ENCODE measurements at regions not wholly inside any gene's neighbourhood (a gene's known extent, or its start where the extent isn't known, plus 50 kb on each side); places are given as distances from the start of the nearest gene placed in this dataset.

DNA sequence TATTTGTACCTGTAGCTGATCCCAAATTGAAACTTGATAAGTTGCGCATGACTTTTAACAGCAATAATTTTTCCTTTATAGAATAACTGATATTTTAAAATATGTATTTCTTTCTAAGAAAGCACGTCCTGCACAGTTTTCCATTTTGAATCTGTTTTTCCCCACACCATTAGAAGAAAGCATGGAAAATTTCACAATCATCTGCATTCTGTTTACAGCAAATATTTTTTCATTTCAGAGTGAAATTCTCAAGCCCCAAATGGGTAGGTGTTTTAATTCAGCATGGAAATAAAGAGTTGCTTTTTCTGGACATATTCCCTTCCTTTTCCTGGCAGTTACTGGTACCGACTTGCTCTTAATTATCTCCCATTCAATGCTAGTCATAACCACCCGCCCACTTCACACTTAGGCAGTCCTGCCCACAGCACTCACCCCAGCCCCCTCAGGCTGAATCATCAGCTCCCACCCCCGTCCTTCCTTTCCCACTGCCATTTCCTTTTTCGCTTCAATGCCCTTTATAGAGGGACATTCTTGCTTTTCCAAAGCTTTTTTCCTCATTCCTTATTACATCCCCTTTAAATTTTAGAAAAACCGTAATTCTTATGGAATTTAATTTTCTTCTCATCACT is 89.2 kb upstream of the GLS start:
- TF ChIP-seq, protein P1, sequence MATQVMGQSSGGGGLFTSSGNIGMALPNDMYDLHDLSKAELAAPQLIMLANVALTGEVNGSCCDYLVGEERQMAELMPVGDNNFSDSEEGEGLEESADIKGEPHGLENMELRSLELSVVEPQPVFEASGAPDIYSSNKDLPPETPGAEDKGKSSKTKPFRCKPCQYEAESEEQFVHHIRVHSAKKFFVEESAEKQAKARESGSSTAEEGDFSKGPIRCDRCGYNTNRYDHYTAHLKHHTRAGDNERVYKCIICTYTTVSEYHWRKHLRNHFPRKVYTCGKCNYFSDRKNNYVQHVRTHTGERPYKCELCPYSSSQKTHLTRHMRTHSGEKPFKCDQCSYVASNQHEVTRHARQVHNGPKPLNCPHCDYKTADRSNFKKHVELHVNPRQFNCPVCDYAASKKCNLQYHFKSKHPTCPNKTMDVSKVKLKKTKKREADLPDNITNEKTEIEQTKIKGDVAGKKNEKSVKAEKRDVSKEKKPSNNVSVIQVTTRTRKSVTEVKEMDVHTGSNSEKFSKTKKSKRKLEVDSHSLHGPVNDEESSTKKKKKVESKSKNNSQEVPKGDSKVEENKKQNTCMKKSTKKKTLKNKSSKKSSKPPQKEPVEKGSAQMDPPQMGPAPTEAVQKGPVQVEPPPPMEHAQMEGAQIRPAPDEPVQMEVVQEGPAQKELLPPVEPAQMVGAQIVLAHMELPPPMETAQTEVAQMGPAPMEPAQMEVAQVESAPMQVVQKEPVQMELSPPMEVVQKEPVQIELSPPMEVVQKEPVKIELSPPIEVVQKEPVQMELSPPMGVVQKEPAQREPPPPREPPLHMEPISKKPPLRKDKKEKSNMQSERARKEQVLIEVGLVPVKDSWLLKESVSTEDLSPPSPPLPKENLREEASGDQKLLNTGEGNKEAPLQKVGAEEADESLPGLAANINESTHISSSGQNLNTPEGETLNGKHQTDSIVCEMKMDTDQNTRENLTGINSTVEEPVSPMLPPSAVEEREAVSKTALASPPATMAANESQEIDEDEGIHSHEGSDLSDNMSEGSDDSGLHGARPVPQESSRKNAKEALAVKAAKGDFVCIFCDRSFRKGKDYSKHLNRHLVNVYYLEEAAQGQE (IDR thresholded peaks at IDR 0.05; ENCODE audit: insufficient read depth in 1 of 2, low read depth in 2 of 2, low read length in 2 of 2): no peak
- TF ChIP-seq SIN3A (IDR thresholded peaks at IDR 0.05; ENCODE audit: borderline replicate concordance, insufficient read depth, low read length): no peak
- TF ChIP-seq FOXP2 (optimal IDR thresholded peaks at IDR 0.05; ENCODE audit: borderline replicate concordance, extremely low read depth, extremely low read length, insufficient read depth): peak; percentile 48
- no peak for TF ChIP-seq POLR2AphosphoS5 (IDR thresholded peaks at IDR 0.05; ENCODE audit: low read depth, low read length)

DNA sequence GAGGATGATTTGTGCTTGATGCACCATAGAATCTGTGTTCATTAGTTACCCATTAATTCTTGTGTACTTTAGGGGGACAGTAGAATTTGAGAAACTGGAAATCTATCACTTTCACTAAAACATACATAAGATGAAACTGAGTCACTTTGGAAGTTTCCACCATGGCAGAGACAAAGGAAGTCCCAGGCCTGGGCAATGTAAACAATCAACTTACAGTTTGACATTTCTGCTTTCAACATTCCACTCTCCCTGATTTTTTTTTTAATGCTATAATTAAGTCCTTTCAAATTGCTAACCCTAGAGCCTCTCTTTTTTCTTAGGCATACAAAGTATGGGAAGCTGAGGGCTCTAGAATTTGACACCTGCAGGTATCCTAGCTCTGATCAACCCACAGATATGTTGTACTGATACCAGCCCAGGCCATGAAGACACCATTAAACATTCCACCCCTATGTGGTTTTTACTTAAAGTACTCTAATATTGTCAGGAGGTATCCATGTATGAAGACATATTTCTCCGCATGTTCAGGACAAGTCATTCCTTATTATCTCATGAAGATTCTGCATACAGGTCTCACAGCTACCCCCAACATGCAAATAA is 88.5 kb upstream of the GLS start:
- TF ChIP-seq, protein P1 (IDR thresholded peaks at IDR 0.05; ENCODE audit: insufficient read depth in 1 of 2, low read depth in 2 of 2, low read length in 2 of 2): no peak
- TF ChIP-seq POLR2AphosphoS5 (IDR thresholded peaks at IDR 0.05; ENCODE audit: low read depth, low read length): no peak
- no peak for TF ChIP-seq TAF1 (IDR thresholded peaks at IDR 0.05; ENCODE audit: borderline replicate concordance, insufficient read depth, low read length)
- TF ChIP-seq FOXP2 (optimal IDR thresholded peaks at IDR 0.05; ENCODE audit: borderline replicate concordance, extremely low read depth, extremely low read length, insufficient read depth): no peak
- no peak for TF ChIP-seq SIN3A (IDR thresholded peaks at IDR 0.05; ENCODE audit: borderline replicate concordance, insufficient read depth, low read length)

GRCh38 chr2:190792956-190793888 is 87.4 kb upstream of the GLS start:
- TF ChIP-seq, protein P1 (IDR thresholded peaks at IDR 0.05; ENCODE audit: insufficient read depth in 1 of 2, low read depth in 2 of 2, low read length in 2 of 2): no peak
- TF ChIP-seq SIN3A (IDR thresholded peaks at IDR 0.05; ENCODE audit: borderline replicate concordance, insufficient read depth, low read length): no peak
- no peak for TF ChIP-seq TAF1 (IDR thresholded peaks at IDR 0.05; ENCODE audit: borderline replicate concordance, insufficient read depth, low read length)
- TF ChIP-seq POLR2AphosphoS5 (IDR thresholded peaks at IDR 0.05; ENCODE audit: low read depth, low read length): no peak
- no peak for TF ChIP-seq FOXP2 (optimal IDR thresholded peaks at IDR 0.05; ENCODE audit: borderline replicate concordance, extremely low read depth, extremely low read length, insufficient read depth)

DNA sequence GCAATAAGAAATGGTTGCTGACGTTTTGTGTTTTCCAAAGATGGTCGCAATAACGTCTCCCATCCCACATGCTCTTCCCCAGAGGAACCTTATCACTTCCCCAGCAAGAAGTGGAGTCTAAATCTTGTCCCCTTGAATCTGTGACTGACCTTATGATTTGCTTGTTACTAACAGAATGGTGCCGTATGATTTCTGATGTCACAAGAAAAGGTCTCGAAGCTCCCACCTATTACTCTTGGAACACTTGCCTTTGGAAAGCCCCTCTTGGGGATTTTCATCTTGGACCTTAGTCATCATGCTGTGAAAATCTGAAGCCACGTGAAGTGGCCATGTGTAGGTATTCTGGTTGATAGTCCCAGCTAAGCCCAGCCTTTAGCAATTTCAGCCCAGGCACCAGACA is 86.2 kb upstream of the GLS start:
- no peak for TF ChIP-seq FOXP2 (optimal IDR thresholded peaks at IDR 0.05; ENCODE audit: borderline replicate concordance, extremely low read depth, extremely low read length, insufficient read depth)
- TF ChIP-seq SIN3A (IDR thresholded peaks at IDR 0.05; ENCODE audit: borderline replicate concordance, insufficient read depth, low read length): no peak
- TF ChIP-seq POLR2AphosphoS5 (IDR thresholded peaks at IDR 0.05; ENCODE audit: low read depth, low read length): no peak
- TF ChIP-seq, protein P1 (IDR thresholded peaks at IDR 0.05; ENCODE audit: insufficient read depth in 1 of 2, low read depth in 2 of 2, low read length in 2 of 2): no peak
- no peak for TF ChIP-seq TAF1 (IDR thresholded peaks at IDR 0.05; ENCODE audit: borderline replicate concordance, insufficient read depth, low read length)

All from PFSK-1 (cell line).